Activated CD4-positive, CD25-positive, alpha-beta regulatory T cell (primary cell): ENCODE measurements at regions not wholly inside any gene's neighbourhood (a gene's known extent, or its start where the extent isn't known, plus 50 kb on each side); places are given as distances from the start of the nearest gene placed in this dataset.

Experiments
- DNase-seq, 4 experiments: peaks; one replicate each; lab custom pipeline; 2025; lab: John Stamatoyannopoulos, UW

GRCh38 chr2:21431078-21431477 lies 307.3 kb downstream of the TDRD15 start:
- no peak for DNase-seq

DNA sequence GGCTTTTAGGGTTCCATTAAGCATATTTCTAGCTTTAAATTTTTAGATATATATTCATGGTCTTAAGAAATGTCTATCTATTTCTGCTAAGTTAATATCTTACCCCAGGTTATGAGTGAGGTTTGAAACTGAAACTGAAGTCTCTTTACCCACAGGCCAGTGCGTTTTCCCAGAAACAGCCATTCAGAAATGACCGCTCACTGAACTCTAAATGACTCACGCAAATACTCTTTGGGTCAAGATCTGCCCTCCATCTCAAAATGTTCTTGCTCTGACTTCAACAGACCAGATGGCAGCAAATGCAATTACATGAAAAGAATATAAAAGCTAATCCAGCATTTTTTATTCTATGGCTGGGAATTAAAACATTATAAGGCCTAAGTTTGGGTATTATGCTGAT lies 315.2 kb downstream of the TDRD15 start:
- DNase-seq: no peak

- no peak for DNase-seq
Measured at GRCh38 chr2:21441442-21441841, 317.7 kb downstream of the TDRD15 start.

GRCh38 chr2:21443494-21444105 lies 319.8 kb downstream of the TDRD15 start:
- no peak for DNase-seq

- DNase-seq: no peak
Measured at GRCh38 chr2:21449881-21450280, 326.1 kb downstream of the TDRD15 start.

- DNase-seq: no peak
Measured at GRCh38 chr2:21451403-21451802, 327.6 kb downstream of the TDRD15 start.

DNA sequence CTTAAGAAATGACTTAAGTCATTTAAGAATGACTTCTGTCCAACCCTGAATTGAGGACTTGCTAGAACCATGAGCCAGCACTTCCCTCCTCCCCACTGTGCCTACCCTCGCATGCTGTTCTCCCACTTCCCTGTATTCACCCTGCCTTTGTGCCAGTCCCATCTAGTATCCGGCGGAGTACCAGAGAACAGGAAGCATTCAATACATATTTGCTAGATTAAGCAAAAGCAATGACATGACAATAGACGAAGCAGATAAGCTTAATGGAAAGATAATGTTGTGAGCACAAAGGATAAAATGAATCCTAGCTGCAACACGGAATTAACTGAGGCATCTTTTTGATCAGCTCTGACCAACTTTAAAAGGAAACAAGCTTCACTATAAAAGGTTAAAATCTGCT lies 328.5 kb downstream of the TDRD15 start:
- DNase-seq: no peak

GRCh38 chr2:21452678-21453077 lies 328.9 kb downstream of the TDRD15 start:
- DNase-seq: no peak

DNA sequence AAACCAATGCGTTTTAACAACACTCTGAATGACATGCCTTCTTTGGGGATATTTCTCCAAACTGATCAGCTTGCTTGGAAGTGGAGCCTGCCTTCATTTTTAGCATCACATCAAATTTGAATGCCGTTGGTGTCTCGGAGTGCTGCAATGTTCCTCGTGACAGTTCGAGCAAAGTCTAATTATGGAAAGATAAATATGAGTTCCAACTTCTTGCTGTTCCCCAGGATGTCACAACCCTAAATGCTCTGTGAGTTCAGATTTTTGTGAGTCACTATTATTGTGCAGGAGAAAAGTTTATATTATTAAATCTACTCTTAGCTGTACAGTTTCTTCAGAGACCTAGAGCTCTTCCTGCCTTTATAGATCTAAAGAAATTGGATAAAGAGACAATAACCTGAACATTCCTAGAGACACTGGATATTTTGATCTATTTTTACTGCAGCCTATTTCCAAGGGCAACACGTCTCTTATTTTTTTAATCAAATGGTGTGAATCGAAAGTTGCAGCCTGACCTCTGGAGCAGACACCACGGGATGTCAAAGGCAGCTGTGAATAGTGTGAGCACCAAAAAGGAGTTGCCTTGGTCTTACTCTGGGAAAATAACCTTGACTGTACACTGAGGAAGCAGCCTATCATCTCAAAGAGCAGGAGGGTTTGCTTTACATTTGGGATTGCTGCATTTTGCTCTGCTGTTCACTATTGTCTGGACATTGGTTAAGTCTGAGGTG lies 330.1 kb downstream of the TDRD15 start:
- no peak for DNase-seq

DNA sequence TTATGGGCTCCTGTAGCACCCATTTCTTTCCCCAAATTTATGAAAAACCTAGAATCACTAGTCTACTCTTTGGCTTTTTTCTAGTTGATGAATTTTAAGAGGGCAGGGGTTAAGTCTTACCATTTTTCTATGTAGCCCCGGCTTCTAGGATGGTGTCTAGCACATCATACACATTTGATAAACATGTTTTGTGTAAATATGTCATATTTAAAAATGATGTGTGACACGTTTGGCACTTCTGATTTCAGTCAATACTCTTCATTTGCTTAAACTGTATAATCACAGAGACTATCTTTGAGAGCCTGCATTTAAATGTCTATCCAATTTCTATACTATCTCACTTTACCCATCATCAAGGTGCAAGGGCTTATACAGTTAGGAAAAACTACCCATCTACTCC lies 331.1 kb downstream of the TDRD15 start:
- DNase-seq: no peak

DNA sequence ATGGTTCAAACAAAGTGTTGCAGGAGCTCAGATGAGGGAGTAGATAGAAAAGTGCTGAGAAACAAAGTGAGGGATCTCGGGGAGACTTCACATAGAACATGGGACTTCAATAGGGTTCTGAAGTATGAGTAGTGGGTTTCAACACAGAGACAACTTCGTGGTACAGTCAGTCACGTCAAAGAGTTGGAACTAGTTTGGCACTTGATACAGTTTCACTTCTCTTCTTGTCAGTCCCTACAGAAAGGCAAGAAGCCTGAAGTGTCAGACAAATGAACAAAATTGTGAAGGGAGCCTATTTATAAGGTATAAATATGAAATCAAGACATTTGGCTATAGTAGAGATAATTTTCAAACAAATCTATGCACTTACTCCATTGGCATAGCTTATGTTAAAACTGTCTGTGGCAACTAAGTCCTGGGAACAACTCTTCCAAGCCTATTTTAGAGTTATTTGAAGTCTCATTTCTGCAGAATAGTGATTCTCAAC lies 338.0 kb downstream of the TDRD15 start:
- no peak for DNase-seq

DNA sequence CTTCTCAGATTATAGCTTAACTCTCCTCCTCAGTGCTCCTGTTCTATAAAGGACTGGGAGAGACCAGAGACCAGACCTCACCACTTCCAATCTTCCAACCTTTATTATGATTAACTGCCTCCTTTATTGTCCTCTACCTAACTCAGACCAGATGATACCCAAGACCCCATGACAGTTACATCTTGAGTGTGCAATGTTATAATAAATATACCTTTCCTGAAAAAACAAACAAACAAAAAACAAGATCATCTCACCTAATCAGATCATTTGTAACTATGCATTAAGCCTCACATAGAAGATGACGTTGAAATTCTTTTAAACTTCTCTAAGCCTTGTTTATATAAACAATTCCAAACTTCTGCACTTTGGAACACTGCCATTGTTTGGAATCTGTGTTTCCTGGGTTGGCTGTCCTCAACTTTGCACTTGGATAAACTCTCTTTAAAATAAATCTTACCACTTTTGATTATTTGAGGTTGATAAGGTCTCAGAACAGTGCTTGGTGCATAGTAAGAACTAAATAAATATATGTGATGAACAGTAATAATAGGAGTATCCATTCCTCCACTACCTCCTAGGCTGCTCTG lies 342.7 kb downstream of the TDRD15 start:
- no peak for DNase-seq

GRCh38 chr2:21467280-21467818 lies 343.6 kb downstream of the TDRD15 start:
- DNase-seq: no peak

DNA sequence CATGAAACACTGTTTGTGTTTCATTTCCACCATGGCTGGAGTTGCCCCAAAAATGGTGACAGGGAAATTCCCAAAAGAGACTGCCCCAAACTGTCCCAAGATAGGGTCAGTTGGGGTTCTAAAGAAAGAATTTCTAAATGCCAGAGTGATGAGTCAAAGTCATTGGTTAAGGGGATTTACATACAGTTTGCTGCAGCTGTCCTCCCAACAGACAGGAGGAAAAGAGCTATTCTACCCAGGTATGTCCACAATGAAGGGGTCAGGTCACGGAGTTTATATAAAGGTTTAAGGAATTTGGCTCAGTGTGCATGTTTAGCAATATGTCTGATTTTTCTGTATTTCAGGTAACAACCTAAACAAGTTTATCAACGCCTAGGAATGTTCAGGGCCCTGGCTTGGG lies 344.1 kb downstream of the TDRD15 start:
- no peak for DNase-seq

DNA sequence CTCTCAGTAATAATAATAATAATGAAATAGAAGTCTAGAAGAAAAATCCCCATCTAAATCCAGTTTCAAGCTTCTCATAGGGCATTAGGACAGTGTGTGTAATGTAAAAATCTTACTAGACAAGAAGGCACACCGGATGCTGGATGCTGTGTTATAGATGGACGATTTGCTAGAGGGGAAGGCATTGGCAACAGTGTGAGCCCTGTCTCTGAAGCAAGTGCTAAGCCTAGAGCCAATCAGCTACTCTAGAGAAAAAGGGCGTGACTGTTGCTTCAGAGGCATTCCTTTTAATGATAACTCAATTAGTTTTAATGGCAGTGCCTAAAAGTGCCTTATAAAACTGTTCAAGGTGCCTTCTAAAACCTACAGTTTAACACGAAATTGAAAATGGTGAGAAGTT lies 344.9 kb downstream of the TDRD15 start:
- no peak for DNase-seq

- no peak for DNase-seq
Measured at GRCh38 chr2:21469158-21469557, 345.4 kb downstream of the TDRD15 start.

DNA sequence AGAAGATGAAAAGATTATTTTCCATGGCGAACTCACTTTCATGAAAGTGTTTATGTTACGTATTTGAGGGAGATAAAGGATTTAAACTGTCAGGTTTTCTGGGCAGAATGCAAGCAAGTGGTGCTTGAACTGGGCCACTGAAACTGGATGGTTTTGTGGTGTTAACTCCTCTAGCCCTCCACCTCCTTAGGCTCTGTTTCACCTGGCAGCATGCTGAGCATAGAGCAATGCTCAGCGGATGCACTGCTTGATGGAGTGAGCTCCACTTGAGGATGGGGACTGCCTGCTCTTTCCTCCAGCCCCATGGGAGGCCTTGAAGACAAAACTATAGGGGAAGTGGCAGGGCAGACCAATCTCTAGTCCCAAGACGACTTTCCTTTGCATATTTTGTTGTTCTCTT lies 345.8 kb downstream of the TDRD15 start:
- no peak for DNase-seq

DNA sequence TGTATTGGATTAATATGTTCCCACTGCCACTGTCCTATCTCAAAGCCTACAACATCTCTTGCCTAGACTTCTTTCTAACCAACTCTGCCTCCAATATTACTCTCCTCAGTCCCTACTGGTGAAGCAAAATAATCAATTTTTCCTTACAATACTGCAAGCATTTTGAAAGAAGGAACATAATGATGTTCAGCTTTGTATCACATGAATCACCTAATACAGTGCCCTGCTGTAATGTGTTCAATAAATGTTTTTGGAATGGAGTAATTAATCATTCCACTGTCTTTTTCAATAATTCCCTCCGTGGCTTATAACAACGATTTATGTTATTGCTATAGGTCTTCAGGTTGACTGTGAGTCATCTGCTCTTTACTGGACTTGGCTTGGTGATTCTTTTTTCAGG lies 356.4 kb downstream of the TDRD15 start:
- no peak for DNase-seq

DNA sequence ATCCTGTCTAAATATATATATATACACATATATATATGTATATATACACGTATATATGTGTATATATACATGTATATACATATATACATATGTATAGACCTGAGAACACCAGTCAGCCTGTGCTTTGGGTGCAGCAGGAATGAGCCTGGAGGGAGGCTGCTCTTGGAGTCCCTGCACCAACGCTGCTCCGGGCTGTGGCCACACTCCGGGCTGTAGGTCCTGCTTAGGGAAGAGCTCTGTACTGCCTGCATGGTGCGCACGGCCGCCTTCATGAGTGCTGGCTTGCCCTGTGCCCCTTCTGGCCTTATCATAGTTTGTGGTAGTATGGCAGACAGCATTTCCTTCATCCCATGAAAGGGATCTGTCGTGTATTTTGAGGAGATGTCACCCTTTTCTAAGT lies 360.9 kb downstream of the TDRD15 start:
- DNase-seq: no peak

- no peak for DNase-seq
Measured at GRCh38 chr2:21486445-21486844, 362.7 kb downstream of the TDRD15 start.

DNA sequence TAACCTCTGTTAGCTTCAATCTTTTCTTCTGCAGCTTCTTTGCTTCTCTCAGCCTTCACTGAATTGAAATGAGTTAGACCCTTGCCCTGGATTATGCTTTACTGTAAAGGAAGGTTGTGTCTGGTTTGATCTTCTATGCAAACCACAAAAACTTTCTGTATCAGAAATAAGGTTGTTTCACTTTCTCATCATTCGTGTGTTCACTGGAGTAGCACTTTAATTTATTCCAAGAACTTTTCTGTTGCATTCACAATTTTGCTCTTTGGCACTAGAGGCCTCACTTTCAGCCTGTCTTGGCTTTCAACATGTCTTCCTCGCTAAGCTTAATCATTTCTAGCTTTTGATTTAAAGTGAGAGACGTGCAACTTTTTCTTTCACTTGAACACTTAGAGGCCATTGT lies 365.3 kb downstream of the TDRD15 start:
- DNase-seq: no peak

DNA sequence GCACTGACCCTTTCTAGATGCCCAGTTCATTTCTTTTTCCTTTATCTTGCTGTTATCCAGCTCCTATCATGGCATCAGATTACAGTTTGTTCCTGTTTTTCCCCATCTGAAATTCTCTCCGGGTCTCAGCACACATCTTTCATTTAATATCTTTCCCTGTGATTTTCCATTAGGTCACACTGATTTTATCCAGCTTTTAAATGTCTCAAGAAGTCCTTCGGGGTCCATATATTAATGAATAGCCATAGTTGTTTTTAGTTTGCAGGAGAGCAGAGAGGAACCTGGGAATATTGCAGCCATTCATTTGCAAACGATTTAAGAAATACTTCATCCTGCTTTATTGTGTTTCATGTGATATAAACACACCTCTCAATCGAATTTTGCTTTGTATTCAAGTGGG lies 374.2 kb downstream of the TDRD15 start:
- no peak for DNase-seq

- DNase-seq: no peak
Measured at GRCh38 chr2:21500401-21500945, 376.7 kb downstream of the TDRD15 start.
